ENCODE measurements at regions not wholly inside any gene's neighbourhood (a gene's known extent, or its start where the extent isn't known, plus 50 kb on each side); places are given as distances from the start of the nearest gene placed in this dataset.
A peak's percentile ranks its signal among the peaks of the same experiment; 100 is the strongest.

- no peak for TF ChIP-seq BCL11A (tag by site-specific recombination; IDR thresholded peaks at IDR 0.05; ENCODE audit: low read depth)
- TF ChIP-seq ZNF580 (tag by site-specific recombination; IDR thresholded peaks at IDR 0.05), result 0 out of 2 replicates have a peak, but pooled peaks have one; percentile 25
- TF ChIP-seq ZFHX2 (tag by site-specific recombination; conservative IDR thresholded peaks at IDR 0.05), result no peak
- TF ChIP-seq, protein P1, sequence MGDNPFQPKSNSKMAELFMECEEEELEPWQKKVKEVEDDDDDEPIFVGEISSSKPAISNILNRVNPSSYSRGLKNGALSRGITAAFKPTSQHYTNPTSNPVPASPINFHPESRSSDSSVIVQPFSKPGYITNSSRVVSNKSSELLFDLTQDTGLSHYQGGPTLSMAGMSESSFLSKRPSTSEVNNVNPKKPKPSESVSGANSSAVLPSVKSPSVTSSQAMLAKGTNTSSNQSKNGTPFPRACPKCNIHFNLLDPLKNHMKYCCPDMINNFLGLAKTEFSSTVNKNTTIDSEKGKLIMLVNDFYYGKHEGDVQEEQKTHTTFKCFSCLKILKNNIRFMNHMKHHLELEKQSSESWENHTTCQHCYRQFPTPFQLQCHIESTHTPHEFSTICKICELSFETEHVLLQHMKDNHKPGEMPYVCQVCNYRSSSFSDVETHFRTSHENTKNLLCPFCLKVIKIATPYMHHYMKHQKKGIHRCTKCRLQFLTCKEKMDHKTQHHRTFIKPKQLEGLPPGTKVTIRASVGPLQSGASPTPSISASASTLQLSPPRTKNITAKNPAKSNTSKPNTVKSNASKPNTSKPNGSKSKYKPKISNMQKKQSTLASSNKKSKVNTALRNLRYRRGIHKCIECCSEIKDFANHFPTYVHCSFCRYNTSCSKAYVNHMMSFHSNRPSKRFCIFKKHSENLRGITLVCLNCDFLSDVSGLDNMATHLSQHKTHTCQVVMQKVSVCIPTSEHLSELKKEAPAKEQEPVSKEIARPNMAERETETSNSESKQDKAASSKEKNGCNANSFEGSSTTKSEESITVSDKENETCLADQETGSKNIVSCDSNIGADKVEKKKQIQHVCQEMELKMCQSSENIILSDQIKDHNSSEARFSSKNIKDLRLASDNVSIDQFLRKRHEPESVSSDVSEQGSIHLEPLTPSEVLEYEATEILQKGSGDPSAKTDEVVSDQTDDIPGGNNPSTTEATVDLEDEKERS (tag by site-specific recombination; IDR thresholded peaks at IDR 0.05), result peak; percentile 12; the same call in 1 of the 2 replicates
- TF ChIP-seq, protein P2, sequence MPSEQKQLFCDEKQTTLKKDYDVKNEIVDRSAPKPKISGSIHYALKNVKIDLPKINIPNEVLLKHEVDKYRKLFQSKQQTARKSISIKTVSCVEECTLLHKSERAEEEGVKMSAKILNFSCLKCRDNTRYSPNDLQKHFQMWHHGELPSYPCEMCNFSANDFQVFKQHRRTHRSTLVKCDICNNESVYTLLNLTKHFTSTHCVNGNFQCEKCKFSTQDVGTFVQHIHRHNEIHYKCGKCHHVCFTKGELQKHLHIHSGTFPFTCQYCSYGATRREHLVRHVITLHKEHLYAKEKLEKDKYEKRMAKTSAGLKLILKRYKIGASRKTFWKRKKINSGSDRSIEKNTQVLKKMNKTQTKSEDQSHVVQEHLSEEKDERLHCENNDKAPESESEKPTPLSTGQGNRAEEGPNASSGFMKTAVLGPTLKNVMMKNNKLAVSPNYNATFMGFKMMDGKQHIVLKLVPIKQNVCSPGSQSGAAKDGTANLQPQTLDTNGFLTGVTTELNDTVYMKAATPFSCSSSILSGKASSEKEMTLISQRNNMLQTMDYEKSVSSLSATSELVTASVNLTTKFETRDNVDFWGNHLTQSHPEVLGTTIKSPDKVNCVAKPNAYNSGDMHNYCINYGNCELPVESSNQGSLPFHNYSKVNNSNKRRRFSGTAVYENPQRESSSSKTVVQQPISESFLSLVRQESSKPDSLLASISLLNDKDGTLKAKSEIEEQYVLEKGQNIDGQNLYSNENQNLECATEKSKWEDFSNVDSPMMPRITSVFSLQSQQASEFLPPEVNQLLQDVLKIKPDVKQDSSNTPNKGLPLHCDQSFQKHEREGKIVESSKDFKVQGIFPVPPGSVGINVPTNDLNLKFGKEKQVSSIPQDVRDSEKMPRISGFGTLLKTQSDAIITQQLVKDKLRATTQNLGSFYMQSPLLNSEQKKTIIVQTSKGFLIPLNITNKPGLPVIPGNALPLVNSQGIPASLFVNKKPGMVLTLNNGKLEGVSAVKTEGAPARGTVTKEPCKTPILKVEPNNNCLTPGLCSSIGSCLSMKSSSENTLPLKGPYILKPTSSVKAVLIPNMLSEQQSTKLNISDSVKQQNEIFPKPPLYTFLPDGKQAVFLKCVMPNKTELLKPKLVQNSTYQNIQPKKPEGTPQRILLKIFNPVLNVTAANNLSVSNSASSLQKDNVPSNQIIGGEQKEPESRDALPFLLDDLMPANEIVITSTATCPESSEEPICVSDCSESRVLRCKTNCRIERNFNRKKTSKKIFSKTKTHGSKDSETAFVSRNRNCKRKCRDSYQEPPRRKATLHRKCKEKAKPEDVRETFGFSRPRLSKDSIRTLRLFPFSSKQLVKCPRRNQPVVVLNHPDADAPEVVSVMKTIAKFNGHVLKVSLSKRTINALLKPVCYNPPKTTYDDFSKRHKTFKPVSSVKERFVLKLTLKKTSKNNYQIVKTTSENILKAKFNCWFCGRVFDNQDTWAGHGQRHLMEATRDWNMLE (tag by site-specific recombination; conservative IDR thresholded peaks at IDR 0.05; ENCODE audit: low read depth), result no peak
- peak; percentile 87 for TF ChIP-seq ZNF146 (tag by site-specific recombination; IDR thresholded peaks at IDR 0.05)
- no peak for TF ChIP-seq SP2 (tag by site-specific recombination; IDR thresholded peaks at IDR 0.05)
- TF ChIP-seq ZNF624 (tag by site-specific recombination; IDR thresholded peaks at IDR 0.05), result no peak
- no peak overlapping the region for H3K4me3 ChIP-seq (ENCODE audit: low read depth, low read length)
- no peaks in the 10 kb centered on the region for H3K4me1 ChIP-seq (ENCODE audit: control insufficient read depth, insufficient read depth, low read length)
- CTCF ChIA-PET, result no interaction called here
- H3K9me3 ChIP-seq (ENCODE audit: control insufficient read depth, insufficient read depth, low read depth, low read length), result no peaks in the 10 kb centered on the region
- no peaks in the 10 kb centered on the region for H3K36me3 ChIP-seq (ENCODE audit: control insufficient read depth in 2 of 2, insufficient read depth in 1 of 2, low read length in 2 of 2)
- POLR2A ChIA-PET, result no interaction called here
- no peak overlapping the region for H3K27ac ChIP-seq (ENCODE audit: extremely low read depth, low read depth, low read length)
Observed at GRCh38 chrX:133465254-133465653, 50.0 kb upstream of the GPC4 start.
